ENCODE measurements at regions not wholly inside any gene's neighbourhood (a gene's known extent, or its start where the extent isn't known, plus 50 kb on each side); places are given as distances from the start of the nearest gene placed in this dataset.

DNA sequence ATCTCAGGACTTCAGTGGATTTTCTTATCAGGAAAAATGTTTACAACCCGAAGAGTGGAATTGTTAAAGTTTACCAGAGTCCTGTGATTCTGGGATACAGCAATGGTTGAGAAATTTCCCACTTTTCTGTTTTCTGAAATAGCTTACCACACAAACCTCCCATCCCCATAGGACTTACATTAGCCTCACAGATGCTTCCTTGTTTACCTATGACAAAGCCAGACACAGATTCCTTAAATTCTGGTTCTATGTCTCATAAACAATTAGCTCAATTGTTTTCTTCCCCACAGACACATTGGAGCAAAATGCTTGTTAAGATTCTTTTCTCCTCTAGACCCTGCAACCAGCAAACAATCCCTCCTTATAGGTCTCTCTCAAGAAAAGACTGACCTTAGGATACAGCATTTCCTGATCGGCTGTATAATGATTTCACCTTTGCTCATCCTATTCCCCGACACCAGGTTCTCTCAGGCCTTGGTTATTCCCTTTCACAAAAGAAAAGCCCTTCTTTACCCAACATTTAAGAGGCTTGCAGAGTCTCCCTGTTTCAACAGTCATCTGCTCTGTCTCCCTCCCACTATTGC is 886.2 kb downstream of the ARAP2 start:
- DNase-seq (ENCODE audit: low read depth): no peak
- no peak overlapping the region for H3K4me3 ChIP-seq (ENCODE audit: low read depth, low read length)
- TF ChIP-seq, protein P1, sequence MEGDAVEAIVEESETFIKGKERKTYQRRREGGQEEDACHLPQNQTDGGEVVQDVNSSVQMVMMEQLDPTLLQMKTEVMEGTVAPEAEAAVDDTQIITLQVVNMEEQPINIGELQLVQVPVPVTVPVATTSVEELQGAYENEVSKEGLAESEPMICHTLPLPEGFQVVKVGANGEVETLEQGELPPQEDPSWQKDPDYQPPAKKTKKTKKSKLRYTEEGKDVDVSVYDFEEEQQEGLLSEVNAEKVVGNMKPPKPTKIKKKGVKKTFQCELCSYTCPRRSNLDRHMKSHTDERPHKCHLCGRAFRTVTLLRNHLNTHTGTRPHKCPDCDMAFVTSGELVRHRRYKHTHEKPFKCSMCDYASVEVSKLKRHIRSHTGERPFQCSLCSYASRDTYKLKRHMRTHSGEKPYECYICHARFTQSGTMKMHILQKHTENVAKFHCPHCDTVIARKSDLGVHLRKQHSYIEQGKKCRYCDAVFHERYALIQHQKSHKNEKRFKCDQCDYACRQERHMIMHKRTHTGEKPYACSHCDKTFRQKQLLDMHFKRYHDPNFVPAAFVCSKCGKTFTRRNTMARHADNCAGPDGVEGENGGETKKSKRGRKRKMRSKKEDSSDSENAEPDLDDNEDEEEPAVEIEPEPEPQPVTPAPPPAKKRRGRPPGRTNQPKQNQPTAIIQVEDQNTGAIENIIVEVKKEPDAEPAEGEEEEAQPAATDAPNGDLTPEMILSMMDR (IDR thresholded peaks at IDR 0.05; ENCODE audit: control insufficient read depth, extremely low read depth, insufficient read depth): no peak

GRCh38 chr4:35364321-35364870 is 879.9 kb downstream of the ARAP2 start:
- TF ChIP-seq, protein P1 (IDR thresholded peaks at IDR 0.05; ENCODE audit: control insufficient read depth, extremely low read depth, insufficient read depth): no peak
- no peak overlapping the region for H3K4me3 ChIP-seq (ENCODE audit: low read depth, low read length)
- no peak for DNase-seq (ENCODE audit: low read depth)

DNA sequence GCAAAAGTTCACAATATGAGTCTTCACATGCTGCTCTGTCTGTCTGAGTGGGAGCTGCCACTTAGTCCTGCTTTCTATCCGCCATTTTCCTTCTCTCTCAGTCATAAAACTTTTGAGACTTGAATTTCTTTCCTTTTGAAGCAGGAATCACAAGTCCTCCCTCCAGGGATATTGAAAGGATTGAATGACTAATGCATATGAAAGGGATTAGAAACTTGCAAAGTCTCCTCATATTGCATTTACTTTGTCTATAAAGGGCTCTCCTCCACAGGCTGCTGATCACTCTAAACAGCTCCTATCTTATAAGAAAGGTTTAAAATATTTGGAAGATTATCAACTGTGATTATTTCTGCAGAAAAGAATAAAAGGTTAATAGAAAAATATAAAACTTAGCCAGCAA is 879.1 kb downstream of the ARAP2 start:
- TF ChIP-seq, protein P1 (IDR thresholded peaks at IDR 0.05; ENCODE audit: control insufficient read depth, extremely low read depth, insufficient read depth): no peak
- no peak overlapping the region for H3K4me3 ChIP-seq (ENCODE audit: low read depth, low read length)
- DNase-seq (ENCODE audit: low read depth): no peak

- no peak for DNase-seq (ENCODE audit: low read depth)
- TF ChIP-seq, protein P1 (IDR thresholded peaks at IDR 0.05; ENCODE audit: control insufficient read depth, extremely low read depth, insufficient read depth): no peak
- no peak overlapping the region for H3K4me3 ChIP-seq (ENCODE audit: low read depth, low read length)
These were observed 844.4 kb downstream of the ARAP2 start for GRCh38 chr4:35399912-35400311.

DNA sequence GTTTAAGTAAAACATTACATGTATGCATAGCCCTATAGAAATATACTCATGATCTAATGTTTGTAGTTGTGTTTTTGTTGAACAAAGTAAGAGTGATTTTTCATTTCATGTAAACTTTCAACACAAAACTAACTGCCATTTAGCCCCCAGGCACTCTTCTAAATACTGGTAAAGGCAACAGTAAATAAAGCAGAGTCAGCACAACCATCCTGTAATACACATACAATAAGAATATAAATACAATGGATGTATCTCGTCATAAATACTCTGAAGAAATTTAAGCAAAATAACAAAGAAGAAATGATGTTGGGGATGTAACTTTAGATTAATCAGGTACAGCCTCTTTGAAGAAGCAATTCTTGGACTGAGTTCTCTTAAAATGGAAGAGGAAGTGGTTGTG is 821.2 kb downstream of the ARAP2 start:
- DNase-seq (ENCODE audit: low read depth): no peak
- TF ChIP-seq, protein P1 (IDR thresholded peaks at IDR 0.05; ENCODE audit: control insufficient read depth, extremely low read depth, insufficient read depth): no peak
- no peak overlapping the region for H3K4me3 ChIP-seq (ENCODE audit: low read depth, low read length)

DNA sequence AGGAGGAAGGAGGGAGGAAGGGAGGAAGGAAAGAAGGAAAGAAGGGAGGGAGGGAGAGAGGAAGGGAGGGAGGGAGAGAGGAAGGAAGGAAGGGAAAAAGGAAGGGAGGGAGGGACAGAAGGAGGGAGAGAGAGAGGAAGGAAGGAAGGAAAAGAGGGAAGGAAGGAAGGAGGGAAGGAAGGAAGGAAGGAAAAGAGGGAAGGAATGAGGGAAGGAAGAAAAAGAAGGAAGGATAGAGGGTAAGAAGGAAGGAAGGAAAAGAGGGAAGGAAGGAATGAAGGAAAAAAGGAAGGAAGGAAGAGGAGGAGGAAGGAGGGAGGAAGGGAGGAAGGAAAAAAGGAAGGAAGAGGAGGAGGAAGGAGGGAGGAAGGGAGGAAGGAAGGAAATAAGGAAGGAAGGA is 796.8 kb downstream of the ARAP2 start:
- DNase-seq (ENCODE audit: low read depth): no peak
- TF ChIP-seq, protein P1 (IDR thresholded peaks at IDR 0.05; ENCODE audit: control insufficient read depth, extremely low read depth, insufficient read depth): no peak
- no peak overlapping the region for H3K4me3 ChIP-seq (ENCODE audit: low read depth, low read length)

GRCh38 chr4:35459045-35459444 is 785.3 kb downstream of the ARAP2 start:
- no peak overlapping the region for H3K4me3 ChIP-seq (ENCODE audit: low read depth, low read length)
- DNase-seq (ENCODE audit: low read depth): no peak
- TF ChIP-seq, protein P1 (IDR thresholded peaks at IDR 0.05; ENCODE audit: control insufficient read depth, extremely low read depth, insufficient read depth): no peak

Data from LNCaP clone FGC (cell line).